ENCODE measurements at regions not wholly inside any gene's neighbourhood (a gene's known extent, or its start where the extent isn't known, plus 50 kb on each side); places are given as distances from the start of the nearest gene placed in this dataset.
A peak's percentile ranks its signal among the peaks of the same experiment; 100 is the strongest.
"Not testable (repeated sequence)": the region's sequence is repeated elsewhere in the genome, so short reads cannot be mapped to it uniquely, and the experiment has no call there.

DNA sequence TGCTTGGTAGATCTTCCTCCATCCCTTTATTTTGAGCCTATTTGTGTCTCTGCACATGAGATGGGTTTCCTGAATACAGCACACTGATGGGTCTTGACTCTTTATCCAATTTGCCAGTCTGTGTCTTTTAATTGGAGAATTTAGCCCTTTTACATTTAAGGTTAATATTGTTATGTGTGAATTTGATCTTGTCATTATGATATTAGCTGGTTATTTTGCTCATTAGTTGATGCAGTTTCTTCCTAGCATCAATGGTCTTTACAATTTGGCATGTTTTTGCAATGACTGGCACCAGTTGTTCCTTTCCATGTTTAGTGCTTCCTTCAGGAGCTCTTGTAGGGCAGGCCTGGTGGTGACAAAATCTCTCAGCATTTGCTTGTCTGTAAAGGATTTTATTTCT is 72.4 kb downstream of the HNRNPD start:
- not testable (repeated sequence) for DNase-seq

DNA sequence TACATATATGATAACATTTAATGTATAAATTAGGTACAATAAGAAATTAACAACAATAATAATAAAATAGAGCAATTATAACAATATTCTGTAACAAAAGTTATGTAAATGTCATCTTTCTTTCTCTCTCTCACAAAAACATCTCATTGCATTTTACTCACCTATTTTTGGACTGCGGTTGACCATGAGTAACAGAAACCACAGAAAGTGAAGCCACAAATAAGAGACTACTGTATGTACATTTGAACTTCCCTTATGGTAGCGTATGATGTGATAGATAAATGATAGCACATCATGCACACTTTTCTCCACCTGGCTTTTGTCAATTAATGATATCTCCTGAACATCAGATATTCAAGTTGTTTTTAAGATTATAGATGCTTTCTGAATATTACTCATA is 80.5 kb downstream of the HNRNPD start:
- no peak for DNase-seq

DNA sequence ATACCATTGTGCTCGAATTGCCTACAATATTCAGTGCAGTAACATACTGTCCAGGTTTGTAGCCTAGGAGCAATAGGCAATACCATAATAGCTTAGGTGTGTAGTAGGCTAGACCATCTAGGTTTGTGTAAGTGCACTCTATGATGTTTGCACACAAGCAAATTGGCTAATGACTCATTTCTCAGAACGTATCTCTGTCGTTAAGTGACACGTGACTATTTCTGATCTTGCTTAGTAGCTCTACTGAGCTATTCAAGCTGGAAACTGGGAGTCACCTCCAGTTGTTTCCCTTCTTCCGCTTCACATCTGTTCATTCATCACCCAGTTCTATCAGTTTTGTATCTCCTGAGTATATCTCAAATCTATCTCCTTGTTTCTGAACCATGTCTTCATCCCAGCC is 86.1 kb downstream of the HNRNPD start:
- no peak for DNase-seq

DNA sequence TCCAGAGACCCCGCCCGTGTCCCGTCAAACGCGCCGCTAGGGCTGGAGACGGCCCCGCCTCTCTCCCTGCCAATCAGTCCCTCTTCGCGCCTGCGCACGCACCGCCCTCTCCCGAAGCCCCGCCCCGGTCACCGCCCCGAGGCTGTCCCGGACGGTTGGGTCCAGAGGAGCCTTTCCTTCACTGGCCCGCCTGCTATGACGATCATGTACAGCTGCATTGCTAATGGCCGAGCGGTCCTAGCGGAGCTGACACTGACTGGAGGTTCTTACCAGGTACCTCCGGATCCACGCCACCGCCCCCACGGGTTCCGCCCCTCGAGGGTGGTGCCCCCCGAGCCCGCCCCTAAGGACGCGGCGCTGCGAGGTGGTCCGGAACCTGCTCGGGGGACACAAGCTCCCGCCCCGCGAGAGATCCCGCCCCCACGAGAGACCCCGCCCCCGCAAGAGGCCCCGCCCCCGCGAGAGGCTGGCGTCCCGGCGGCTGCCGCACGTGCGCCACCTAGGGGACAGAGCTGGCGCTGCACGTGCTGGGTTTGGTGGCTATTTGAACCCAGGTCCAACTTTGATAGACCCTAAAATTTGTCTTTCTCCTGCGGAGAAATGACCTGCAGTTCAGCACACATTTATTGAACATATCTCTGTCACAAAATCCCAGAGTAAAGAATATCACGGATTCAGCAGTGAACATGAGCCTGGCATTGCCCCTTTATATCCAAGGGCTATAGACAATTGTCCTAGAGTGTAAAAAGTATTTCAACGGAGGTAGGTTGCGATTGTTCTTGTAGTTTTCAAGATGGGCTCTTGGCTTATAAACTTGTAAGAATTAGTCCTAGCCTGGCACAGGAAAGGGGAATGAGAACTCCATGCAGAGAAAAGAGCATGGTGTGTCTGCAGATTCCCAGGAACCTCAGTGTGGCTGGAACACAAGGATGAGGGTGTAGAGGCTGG is 88.7 kb downstream of the HNRNPD start:
- DNase-seq, result peak; percentile 99

DNA sequence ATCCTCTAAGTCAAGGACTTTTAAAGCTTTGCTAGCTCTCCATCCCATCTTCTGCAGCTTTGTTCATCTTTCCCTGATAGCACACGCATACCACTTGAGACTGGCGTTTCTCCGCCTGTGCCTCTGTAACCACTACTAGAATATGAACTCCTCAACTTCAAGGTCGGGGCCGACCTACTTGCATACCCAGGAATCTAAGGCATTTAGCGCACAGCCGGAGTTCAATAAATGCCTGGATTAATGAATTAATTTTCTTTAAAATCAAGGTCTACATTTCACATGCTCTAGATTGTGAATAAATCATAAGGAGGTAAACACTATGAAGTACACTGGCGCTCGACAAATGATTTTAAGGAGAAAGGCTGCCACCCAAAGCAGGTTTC is 89.3 kb downstream of the HNRNPD start:
- no peak for DNase-seq

DNA sequence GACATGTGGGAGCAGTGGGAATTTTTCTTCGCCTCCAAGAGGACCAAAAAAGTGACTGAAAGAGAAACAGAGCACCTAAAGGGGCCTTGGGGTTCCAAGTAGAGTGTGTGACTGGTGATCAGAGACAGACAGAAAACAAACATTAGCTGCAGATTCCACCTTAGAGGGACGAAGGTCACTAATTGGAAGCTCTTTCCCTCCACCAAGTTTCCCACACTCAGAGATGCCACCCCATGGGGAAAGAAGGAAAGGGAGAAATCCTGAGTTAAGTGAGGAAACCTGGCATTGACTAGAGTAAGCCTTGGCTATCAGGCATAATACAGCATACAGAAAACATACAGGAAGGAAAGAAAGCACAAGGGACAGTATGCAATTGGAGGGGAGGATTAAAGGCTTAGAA is 90.9 kb downstream of the HNRNPD start:
- no peak for DNase-seq

DNA sequence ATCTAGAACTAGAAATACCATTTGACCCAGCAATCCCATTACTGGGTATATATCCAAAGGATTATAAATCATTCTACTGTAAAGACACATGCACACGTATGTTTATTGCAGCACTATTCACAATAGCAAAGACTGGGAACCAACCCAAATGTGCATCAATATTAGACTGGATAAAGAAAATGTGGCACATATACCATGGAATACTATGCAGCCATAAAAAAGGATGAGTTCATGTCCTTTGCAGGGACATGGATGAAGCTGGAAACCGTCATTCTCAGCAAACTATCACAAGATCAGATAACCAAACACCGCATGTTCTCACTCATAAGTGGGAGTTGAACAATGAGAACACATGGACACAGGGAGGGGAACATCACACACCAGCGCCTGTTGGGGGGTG is 94.2 kb downstream of the HNRNPD start:
- DNase-seq, result not testable (repeated sequence)

DNA sequence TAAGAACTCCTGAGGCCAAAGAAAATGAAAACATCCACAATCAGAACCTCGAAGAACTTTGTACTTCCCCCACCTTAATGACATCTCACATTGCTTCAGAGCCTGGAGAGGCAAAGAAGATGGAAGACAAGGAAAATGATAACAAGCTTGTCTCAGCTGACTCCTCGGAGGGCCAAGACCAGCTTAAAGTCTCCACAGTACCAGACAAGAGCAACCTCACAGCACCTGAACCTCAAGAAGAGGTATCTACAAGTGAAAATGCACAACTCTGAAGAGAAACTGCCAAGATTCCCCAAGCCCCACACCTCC is 97.5 kb downstream of the HNRNPD start:
- DNase-seq, result no peak

DNA sequence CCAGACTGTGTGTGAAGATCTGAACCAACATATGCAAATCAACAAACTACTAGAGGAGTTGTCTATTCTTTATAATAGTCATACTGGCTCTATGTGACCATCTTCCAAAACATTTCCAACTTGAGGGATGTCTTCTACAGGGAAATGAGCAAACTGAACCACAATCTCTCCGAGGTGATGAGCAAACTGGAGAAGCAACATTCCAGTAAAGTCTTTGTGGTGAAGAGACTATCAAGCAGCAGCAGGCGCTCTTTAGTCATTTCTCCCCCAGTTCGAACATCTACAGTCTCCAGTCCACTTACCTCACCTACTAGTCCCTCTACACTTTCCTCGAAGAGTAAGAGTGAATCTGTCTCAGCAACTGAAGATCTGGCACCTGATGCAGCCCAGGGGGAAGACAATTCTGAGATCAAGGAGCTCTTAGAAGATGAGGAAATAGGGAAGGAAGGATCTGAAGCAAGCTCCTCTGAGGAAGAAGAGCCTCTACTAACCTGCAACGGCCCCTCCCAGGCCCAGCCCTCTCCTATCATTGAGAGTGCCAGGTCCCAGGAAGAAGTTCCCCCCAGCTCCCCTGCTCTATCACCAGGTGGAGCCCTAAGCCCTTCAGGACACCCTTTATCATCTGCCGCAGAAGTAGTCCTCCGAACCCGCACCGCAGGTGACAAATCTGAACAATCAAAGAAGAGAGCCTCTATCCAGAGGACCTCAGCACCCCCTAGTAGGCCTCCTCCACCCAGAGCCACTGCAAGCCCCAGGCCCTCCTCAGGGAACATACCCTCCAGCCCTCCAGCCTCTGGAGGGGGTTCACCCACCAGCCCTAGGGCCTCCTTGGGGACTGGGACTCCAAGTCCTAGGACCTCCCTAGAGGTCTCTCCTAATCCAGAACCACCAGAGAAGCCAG is 98.1 kb downstream of the HNRNPD start:
- DNase-seq, result no peak

DNA sequence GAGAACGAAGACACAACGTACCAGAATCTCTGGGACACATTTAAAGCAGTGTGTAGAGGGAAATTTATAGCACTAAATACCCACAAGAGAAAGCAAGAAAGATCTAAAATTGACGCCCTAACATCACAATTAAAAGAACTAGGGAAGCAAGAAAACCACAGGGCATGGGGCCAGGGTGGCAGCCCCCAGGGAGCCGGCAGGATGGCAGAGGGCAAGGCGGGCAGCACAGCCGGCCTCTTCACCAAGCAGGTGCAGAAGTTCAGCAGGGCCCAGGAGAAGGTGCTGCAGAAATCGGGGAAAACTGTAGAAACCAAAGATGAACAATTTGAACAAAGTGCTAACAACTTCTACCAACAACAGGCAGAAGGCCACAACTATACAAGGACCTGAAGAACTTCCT is 99.1 kb downstream of the HNRNPD start:
- not testable (repeated sequence) for DNase-seq

DNA sequence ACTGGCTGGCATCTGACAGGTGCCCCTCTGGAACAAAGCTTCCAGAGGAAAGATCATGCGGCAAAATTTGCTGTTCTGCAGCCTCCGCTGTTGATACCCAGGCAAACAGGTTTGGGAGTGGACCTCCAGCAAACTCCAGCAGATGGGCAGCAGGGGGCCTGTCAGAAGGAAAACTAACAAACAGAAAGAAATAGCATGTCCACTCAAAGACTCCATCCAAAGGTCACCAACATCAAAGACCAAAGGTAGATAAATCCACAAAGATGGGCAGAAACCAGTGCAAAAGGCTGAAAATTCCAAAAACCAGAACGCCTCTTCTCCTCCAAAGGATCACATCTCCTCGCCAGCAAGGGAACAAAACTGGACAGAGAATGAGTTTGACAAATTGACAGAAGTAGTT is 101.3 kb downstream of the HNRNPD start:
- DNase-seq, result not testable (repeated sequence)

DNA sequence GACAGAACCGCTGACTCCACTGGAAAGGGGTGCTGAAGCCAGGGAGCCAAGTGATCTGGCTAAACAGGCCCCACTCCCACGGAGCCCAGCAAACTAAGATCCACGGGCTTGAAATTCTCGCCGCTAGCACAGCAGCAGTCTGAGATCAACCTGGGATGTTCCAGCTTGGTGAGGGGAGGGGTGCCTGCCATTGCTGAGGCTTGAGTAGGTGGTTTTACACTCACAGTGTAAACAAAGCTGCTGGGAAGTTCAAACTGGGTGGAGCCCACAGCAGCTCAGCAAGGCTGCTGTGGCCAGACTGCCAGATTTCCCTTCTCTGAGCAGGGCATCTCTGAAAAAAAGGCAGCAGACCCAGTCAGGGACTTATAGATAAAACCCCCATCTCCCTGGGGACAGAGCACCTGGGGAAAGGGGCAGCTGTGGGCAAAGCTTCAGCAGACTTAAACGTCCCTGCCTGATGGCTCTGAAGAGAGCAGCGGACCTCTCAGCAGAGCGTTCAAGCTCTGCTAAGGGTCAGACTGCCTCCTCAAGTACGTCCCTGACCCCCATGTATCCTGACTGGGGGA is 101.8 kb downstream of the HNRNPD start:
- not testable (repeated sequence) for DNase-seq

DNA sequence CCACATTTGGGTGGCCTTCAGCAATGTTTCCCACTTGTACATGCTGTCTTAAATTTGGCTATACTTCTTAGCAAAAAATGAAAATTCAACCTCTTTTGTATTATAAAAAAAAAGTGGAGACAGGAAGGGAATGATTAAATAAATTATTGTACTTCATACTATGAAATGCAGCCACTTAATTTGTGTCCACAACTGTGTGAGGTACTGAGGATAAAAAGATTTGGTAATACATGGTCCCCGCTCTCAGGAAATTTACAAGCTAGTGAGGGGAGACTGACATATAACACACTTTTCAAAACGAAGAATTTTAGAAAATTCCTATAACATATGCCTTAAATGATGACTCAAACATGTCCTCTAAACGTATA is 105.0 kb downstream of the HNRNPD start:
- no peak for DNase-seq

DNA sequence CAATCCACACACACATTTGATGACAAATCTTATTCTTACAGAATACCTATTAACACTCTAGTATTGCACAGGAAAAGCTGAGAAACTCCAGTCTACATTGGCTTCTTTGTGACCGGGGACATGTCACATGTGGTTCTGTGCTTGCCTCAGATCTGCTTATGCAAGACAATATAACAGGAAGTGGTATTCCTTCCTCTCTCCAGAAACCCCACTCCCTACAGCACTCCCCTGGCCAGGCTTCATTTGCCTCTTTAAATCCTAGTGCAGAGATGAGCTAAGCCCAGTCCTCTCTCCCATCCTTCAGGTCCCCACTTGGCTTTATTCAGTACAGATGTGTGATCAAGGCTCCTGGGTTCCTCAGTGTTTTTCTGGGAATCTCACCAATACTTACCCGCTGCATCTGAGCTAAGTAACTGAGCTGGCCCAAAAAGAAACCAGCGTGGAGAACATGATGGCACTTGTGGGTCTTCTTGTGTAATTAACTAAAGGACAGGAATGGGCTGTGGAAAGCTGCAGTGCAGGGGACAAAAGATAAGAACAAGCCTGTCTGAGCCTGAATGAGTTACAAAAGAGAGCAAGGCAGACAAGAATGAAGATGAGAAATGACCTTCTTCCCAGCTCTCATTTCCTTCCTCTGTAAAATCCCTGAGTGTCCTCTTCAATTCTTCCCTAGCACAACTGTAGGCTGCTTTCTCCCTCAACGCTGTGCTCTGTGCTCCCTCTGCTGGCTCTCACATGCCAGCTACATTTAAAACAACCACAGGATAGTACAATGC is 105.6 kb downstream of the HNRNPD start:
- peak; percentile 51 for DNase-seq

DNA sequence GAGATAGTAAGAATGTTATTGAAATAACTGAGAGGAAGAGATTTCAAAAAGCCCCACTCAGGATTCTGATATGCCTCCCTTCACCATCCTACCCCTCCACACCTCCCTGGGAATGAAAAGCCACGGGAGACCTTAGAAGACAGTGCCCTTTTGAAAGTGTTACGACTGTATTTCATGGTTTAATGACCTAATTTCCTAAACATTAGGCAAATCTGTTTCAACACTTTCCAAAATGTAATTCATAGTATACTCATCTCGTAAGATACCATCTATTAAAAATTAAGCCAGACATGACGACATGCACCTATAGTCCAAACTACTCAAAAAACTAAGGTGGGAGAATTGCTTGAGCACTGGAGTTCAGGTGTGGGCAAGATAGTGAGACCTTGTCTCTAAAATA is 106.3 kb downstream of the HNRNPD start:
- DNase-seq, result no peak

DNA sequence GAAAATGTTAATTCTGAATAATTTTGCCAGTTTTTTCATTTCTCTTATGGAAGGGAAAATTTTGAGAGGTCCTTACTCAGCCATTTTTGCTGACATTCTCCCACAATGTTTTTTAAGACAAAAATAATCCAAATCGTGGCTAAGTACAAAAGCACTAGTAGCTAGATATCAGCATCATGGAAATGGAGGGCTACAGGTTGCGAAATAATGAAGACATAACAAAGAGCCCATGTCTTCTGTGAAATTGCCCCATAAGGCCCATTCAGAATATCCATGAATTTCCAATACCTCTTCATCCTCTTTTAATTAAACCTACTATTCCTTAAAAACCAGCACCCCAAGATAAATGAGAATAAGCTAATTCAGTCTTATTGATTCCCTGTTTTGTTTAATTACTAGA is 107.4 kb downstream of the HNRNPD start:
- DNase-seq, result no peak

DNA sequence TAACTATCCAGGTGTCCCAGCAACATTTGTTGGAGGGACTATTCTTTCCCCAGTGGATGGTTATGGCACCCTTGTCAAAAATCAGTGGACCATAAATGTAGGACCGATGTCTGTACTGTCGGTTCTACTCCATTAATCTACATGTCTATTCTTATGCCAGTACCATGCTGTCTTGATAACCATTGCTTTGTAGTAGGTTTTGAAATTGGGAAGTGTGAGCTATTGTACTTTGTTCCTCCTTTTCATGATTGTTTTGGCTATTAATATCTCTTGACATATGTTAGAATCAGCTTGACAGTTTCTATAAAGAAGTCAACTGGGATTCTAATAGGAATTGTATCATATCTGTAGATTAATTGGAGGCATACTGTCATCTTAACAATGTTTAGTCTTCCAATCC is 112.7 kb downstream of the HNRNPD start:
- no peak for DNase-seq

DNA sequence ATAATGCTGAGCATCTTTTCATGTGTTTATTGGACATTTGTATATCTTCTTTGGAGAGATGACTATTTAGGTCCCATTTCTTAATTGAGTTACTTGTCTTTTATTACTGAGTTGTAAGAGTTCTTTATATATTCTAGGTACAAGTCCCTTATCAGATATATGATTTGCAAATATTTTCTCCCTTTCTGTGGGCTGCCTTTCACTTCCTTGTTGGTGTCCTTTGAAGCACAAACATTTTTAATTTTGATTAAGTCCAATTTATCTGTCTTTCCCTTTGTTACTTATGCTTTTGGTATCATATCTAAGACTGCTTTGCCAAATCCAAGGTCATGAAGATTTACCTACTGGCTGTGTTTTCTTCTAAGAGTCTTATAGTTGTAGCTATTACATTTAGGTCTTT is 113.2 kb downstream of the HNRNPD start:
- DNase-seq, result no peak

DNA sequence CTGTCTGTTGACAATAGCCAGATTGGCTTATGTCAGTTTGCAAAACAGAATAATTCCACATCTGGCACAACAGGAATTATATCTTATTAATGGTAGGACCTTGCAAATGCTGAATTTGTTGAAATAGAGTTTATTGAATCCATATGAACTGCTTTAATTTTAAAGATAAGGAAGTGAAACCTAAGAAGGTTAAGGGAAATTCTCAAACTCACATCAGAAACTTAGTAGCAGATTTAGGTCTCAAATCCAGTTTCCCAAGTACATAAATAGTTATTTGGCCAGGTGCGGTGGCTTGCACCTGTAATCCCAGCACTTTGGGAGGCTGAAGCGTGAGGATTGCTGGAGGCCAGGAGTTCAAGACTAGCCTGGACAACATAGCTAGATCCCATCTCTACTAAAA is 117.1 kb downstream of the HNRNPD start:
- no peak for DNase-seq

DNA sequence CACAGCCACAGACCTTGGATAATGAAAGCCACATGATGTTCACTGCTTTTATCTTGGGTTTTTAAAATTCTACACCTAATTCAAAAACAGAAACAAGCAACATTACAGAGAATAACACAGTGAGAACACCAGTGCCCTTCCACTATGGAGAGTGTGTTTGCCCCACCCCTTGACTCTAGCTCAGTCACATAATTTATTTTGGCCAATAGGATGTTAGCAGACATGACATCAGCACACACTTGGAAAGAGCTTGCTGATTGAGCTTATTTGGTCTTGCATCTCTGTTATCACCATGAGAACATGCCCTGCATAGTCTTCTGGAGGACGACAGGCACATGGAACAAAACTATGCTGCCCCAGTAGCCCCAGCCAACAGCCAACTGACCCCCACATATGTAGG is 118.1 kb downstream of the HNRNPD start:
- DNase-seq, result no peak

DNA sequence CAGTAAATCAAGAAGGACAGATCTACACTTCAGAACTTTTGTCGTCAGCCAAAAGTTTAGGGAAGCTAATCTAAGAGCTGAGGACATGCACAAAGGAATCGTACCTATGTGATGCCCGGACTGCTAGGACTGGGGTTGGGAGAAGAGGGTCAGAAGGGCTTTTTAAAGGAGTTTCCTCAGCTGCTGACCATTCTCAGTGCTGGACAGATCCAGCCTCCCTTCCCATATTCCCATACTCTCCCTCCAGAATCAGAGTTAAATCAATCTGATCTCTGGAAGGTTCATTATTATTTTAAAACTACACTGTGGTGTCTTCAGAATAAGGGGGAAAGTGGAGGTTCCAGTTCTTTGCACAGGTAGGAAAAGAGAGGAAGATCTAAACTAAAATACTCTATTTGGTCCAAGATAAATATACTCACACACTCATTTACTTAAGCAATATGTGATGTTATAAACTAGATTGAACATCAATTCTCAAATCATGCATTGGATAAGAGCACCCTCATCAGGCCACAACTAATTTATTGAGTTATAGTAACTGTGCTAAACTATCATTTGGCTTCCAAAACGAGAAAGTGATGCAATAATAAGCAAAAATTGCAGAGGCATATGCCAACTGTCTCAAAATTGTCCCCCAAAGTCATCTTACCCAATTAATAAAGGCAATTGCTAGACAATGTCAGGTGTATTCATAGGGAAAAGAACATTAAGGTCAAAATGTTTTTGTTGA is 124.7 kb downstream of the HNRNPD start:
- DNase-seq, result no peak

DNA sequence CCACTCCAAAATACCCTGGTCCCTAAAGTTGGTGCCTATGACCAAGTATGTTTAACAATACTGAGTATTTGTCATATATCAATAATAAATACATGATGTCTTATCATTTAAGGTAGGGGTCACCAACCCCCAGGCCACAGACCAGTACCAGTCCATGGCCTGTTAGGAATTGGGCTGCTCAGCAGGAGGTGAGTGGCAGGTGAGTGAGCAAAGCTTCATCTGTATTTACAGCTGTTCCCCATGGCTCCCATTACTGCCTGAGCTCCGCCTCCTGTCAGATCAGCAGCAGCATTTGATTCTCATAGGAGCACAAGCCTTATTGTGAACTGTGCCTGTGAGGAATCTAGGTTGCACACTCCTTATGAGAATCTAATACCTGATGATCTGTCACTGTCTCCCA is 126.2 kb downstream of the HNRNPD start:
- DNase-seq, result no peak
